T47D (cell line): ENCODE measurements at regions not wholly inside any gene's neighbourhood (a gene's known extent, or its start where the extent isn't known, plus 50 kb on each side); places are given as distances from the start of the nearest gene placed in this dataset.
A peak's percentile ranks its signal among the peaks of the same experiment; 100 is the strongest.
"Not testable (repeated sequence)": the region's sequence is repeated elsewhere in the genome, so short reads cannot be mapped to it uniquely, and the experiment has no call there.

Experiments
- DNase-seq, 2 experiments: peaks; one replicate each; pipeline versions ENCODE4 v3.0.0 to v3.0.0-alpha.2; 2011 to 2012; ENCODE audit warnings: low read depth in 1 of 2, low spot score in 1 of 2
- JUND ChIP-seq: IDR thresholded peaks from 2 replicates; pipeline ENCODE4 v1.6.1; 2012; ENCODE audit warnings: low read depth
- in situ Hi-C: cut with HindIII; loops from 2 replicates; pipeline ENCODE4 v1.10.0; 2016; ENCODE audit warnings: low sequenced_read_pairs, low pct_unique_long_range_greater_than_20kb

DNA sequence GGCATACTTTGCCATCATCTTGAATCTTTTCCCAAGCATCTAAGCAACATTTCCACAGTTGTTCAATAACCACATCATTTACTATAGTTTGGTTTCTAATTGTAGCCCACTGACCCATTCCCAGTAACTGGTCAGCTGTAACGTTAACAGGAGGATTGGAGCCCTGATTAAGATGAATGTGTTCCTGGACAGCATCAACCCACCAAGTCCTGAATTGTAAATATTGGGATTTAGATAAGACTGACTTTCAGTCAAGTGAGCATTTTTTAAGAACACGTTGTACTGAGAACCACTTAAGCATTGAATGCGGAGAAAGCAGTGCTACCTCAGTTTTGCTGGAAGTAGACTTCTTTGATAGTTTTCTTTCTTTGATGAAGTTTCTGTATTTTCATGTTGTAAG is 53.3 kb upstream of the ARL4D start:
- DNase-seq, in situ Hi-C loops: not testable (repeated sequence)

- in situ Hi-C loops = no loop called here
- no peak for TF ChIP-seq JUND
- DNase-seq = no peak
Measured at GRCh38 chr17:43344685-43345084, 54.1 kb upstream of the ARL4D start.

GRCh38 chr17:43342589-43342890 is 56.3 kb upstream of the ARL4D start:
- in situ Hi-C loops = no loop called here
- no peak for TF ChIP-seq JUND
- no peak for DNase-seq

- no peak for TF ChIP-seq JUND
- no peak for DNase-seq
- in situ Hi-C loops = no loop called here
Measured at GRCh38 chr17:43341715-43342588, 56.8 kb upstream of the ARL4D start.

GRCh38 chr17:43338886-43339516 is 59.8 kb upstream of the ARL4D start:
- peak in 1 of 2 experiments; percentile 85 for DNase-seq
- in situ Hi-C loops = no loop called here
- no peak for TF ChIP-seq JUND

DNA sequence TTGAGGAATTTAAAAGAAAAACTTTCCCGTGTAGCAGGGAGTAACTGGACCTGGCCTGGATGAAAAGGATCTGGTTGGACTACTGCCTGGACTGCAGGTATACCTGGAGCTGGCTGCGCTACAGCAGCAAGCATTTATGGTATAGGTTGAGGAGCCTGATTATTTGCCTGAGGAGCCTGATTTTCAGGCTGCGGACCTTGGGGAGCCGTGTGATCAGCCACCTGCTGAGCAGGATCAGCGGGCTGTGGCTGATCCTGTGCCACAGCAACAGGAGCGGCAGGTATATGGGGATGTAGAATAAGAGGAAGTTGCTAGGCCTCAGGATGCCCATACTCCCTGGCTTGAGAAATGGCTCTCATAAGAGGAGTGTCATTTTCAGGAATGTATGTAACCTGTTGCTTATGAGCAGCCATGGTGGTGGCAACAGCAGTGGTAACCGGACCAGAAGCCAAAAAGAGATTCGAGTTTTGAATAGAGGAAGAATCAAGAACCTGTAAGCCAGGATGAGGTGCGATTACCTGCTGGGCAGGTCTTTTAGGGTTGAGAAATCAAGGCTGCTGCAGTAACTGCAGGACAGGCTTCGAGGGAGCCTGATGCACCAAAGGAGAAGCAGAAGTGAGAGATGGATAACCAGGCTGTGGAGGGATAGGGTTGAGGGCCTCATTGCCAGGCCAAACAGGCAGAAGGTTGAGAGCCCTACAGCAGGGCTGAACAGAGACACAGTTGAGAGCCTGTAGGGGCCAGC is 60.9 kb upstream of the ARL4D start:
- in situ Hi-C loops = no loop called here
- peak in 1 of 2 experiments; percentile 88 for DNase-seq
- no peak for TF ChIP-seq JUND

- in situ Hi-C loops = no loop called here
- no peak for DNase-seq
- TF ChIP-seq JUND = no peak
Measured at GRCh38 chr17:43334738-43335402, 63.9 kb upstream of the ARL4D start.

DNA sequence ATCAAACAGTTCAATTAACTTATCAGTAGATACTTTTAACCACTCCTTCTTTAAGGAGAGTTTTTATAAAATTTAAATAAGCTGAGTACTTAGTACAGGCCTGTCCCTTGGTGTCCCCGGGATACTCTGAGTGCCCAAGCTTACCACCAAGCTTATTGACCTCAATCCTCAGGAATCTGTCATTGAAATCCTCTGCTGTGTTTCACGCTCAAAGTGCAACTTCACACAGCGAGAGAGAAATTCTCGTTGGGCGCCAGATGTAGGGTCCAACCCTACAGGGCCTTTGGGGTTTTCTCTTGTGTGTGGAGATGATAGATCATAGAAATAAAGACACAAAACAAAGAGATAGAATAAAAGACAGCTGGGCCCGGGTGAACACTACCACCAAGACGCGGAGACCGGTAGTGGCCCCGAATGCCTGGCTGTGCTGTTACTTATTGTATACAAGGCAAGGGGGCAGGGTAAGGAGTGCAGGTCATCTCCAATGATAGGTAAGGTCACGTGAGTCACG is 65.3 kb upstream of the ARL4D start:
- DNase-seq = no peak
- in situ Hi-C loops = no loop called here

GRCh38 chr17:43332230-43332629 is 66.6 kb upstream of the ARL4D start:
- in situ Hi-C loops = no loop called here
- TF ChIP-seq JUND = no peak
- DNase-seq = no peak

More for the DNA sequence above, 65.3 kb upstream of the ARL4D start:
- no peak for TF ChIP-seq JUND

- in situ Hi-C loops = no loop called here
- no peak for TF ChIP-seq JUND
- DNase-seq = peak in 1 of 2 experiments; percentile 61
Measured at GRCh38 chr17:43330876-43331639, 67.7 kb upstream of the ARL4D start.

- in situ Hi-C loops = no loop called here
- TF ChIP-seq JUND = no peak
- DNase-seq = no peak
Measured at GRCh38 chr17:43329183-43329582, 69.6 kb upstream of the ARL4D start.

- in situ Hi-C loops = no loop called here
- TF ChIP-seq JUND = no peak
- no peak for DNase-seq
Measured at GRCh38 chr17:43328650-43329049, 70.1 kb upstream of the ARL4D start.
